ENCODE measurements at regions not wholly inside any gene's neighbourhood (a gene's known extent, or its start where the extent isn't known, plus 50 kb on each side); places are given as distances from the start of the nearest gene placed in this dataset.

DNA sequence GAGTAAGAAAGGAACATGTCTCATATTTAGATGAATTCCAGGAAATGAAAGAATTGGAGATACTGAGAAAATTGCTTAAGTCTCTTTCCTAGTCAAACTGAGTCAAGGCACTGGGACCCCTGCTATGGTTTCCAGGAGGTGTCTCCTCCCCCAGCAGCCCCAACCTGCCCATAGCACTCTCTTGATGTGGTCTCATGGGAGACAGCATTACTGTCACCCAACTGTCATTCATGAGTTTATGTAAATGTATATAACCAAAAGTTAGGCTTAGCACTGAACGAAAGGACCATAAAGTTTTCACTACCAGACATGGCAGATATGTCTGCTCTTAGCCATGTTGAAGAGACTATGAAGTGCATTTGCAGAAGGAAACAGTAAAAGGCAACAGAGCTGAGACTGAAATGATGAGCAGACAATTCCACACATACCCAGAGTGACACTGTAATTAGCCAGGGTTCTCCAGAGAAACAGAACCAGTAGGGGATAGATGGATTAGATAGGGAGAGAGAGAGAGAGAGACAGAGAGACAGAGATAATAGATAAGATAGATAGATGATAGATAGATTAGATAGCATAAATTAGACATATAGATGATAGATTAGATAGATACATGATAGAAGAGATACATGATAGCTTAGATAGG lies 328.1 kb downstream of the BRD1 start:
- no peak for DNase-seq

- DNase-seq, result no peak
Observed at GRCh38 chr22:49497266-49497665, 330.4 kb downstream of the BRD1 start.

- no peak for DNase-seq
Observed at GRCh38 chr22:49494555-49494954, 333.1 kb downstream of the BRD1 start.

DNA sequence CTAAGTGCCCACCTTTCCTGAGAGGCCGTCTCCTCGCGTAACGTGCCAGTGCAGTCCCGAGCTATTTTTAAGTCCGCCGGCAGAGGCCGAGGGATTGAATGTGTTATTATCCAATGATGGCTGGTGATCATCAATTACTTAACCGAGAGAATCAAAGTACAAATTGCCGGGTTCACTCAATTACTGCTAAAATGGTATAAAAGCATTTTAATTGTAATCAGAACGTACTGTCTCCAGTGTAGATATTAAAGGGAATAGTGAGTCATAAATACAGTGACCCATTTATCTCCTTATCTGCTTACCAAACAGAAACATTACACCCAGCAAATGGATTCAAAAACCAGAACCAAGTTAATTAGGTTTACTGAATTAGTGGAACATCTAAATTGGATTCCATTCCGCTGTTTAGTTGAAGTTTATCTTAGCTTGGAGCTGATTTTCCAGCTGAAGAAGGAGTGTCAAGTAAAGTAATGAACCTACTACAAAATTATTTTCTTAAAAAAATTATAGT lies 334.9 kb downstream of the BRD1 start:
- DNase-seq, result no peak

DNA sequence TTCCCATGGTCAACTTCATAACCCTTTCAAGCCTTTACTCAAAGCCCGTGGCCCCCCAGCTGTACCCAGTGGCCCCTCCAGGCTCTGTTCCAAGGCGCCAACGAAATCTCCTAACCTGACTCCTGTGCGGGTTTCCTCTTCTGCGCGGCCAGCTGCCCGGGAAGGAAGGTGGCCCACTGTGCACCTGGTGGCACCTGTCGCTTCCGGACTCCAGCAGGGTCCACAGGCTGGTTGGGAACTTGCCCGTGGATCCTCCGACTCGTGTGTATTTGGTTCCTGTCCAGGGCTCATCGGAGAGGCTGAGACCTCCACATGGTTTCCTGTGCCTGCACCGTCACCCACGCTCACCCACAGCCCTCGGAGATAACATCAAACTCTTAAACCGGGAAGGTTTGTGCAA lies 335.4 kb downstream of the BRD1 start:
- DNase-seq, result no peak

DNA sequence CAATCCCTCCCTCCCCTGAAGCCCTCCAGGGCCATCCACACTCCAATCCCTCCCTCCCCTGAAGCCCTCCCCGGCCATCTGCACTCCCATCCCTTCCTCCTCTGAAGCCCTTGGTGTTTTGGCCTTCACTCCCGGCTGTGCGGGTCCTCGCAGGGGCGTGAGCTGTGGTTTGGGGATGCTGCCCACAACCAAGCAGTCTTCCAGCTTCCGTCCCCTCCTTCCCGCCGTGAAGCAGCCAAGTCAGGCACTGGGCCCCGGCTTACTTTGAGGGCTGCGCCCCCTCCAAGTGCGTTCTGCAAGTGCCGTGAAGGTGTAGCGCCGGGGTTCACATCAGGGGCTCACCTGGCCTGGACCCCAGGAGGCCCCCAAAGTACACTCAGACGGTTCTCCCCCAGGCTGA lies 335.9 kb downstream of the BRD1 start:
- no peak for DNase-seq

- no peak for DNase-seq
Observed at GRCh38 chr22:49491221-49491635, 336.4 kb downstream of the BRD1 start.

DNA sequence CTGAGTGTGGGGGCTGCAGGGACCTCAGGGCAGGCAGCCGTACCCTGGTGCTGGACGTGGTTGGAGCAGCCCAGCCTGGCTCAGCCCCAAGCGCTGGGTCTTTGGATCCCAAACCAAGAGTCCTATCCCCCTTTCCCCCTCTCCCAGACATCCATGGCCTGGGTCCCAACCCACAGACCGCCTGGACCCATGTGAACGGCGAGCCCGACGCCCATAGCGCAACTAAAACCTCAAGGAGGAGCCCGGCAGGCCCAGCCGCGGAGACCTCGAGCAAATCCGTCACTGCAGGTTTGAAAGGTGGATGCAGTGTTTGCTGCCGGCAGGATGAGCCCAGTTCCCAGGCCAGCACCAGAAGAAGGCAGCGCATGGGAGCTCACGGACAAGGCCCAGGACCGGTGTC lies 337.0 kb downstream of the BRD1 start:
- DNase-seq, result no peak

DNA sequence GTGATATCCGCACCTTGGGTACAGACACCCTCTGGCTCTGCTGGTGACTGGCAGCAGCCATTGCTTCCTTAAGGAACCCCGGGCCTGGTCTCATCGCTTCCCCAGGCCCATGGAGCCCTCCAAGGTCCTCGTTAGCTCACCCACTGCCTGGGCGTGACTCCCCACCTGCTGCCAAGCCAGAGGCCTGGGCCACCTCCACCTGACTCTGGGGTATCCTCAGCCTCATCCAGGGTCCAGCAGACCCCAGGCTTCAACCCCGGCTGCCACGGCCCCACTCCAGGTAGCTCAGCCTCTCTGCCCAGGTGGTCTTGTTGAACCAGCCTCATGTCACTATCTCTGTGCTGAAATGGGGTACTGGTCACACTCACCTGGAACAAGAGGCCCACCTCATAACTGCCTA lies 337.9 kb downstream of the BRD1 start:
- no peak for DNase-seq

GRCh38 chr22:49488943-49489342 lies 338.7 kb downstream of the BRD1 start:
- no peak for DNase-seq

DNA sequence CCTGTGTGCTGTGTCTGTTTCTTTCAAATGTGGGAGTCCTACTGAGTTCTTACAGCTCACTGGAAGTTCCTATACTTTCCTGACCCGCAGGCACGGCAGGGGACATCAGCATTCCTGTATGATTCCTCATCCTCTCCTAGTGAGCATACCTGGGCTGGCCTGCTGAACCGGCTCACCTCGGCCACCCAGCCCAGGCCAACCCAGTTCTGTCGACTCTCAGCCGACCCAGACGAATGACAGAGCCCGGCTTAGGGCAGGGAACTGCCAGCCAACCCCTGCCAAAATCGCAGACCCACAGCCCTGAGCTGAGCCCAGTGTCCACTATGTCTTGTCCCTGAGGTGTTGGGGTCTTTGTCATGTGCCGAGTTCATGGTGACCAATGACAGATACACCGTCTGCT lies 339.7 kb downstream of the BRD1 start:
- no peak for DNase-seq

GRCh38 chr22:49486225-49486624 lies 341.4 kb downstream of the BRD1 start:
- DNase-seq, result no peak

- no peak for DNase-seq
Observed at GRCh38 chr22:49483946-49484345, 343.7 kb downstream of the BRD1 start.

GRCh38 chr22:49483281-49483870 lies 344.3 kb downstream of the BRD1 start:
- no peak for DNase-seq

GRCh38 chr22:49482811-49483210 lies 344.9 kb downstream of the BRD1 start:
- DNase-seq, result no peak

- no peak for DNase-seq
Observed at GRCh38 chr22:49481659-49482399, 345.8 kb downstream of the BRD1 start.

DNA sequence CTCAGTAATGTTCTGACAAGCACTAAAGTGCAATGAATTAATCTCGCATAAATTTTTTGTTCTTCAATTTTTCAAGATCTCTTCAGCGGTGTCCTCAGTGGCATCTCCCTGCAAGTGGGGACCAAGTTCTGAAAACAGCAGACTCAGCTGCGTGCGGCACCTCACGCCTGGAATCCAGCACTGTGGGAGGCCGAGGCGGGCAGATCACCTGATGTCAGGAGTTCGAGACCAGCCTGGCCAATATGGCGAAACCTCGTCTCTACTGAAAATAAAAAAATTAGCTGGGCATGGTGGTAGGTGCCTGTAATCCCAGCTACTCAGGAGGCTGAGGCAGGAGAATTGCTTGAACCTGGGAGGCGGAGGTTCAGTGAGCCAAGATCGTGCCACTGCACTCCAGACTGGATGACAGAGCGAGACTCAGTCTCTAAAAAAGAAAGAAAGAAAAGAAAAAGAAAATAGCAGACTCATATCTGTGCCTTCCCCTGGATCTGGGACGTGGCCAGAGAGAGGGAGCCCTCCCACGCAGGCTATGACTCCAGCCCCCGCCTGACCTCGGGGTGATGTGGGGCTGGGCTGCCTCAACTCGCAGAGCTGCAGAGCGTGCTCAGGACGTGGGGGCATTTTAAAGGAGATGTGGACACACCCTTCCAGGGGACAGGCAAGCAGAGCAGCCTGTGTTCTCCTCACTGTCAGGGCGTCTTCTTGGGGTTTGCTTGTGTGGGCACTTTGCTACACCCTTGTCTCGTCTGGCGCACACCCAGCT lies 346.6 kb downstream of the BRD1 start:
- DNase-seq, result no peak

GRCh38 chr22:49480331-49480730 lies 347.3 kb downstream of the BRD1 start:
- no peak for DNase-seq

DNA sequence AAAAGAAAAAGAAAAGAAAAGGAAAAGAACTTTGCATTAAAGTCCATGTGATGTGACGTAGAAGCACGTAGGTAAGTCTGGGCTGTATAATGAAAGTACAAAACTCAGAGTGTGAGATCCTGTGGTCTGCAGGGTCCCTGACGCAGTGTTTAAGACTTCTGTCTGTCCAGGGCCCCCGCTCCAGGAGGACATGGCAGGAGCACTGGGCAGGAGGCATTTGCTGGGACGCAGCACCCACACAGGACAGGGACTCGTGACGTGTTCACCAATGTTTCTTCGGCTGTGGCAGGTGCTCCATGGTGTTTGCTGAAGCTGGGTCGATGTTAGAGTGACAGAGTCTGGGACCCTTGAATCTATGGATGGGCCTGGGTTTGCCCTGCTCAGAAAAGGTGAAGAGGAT lies 348.1 kb downstream of the BRD1 start:
- DNase-seq, result no peak

- no peak for DNase-seq
Observed at GRCh38 chr22:49476800-49477400, 350.8 kb downstream of the BRD1 start.

GRCh38 chr22:49476176-49476575 lies 351.5 kb downstream of the BRD1 start:
- DNase-seq, result no peak

- no peak for DNase-seq
Observed at GRCh38 chr22:49475253-49475652, 352.4 kb downstream of the BRD1 start.

DNA sequence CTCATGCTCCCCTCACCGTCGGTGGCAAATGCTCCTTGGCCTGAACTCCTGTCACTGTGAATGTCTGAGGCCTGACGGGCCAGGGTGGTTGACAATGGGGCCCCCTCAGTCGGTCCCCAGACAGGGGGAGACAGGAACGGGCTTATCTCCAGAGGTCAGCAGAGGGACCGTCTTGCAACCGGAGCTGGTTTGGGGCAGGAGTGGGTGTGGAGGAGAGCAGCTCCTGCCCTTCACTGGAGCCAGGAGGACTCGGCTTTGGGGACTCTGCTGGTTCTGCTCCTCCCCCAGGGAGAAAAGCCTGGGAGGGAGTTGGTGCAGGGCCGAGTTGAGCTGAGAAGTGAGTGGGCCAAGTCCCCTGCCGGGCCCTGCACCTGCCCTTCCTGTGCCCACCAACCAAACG lies 354.4 kb downstream of the BRD1 start:
- DNase-seq, result no peak

Data from activated effector memory CD4-positive, alpha-beta T cell treated with Interleukin-2 at 50 U/mL for 16 hours (primary cell).